B cell (primary cell): ENCODE measurements at regions not wholly inside any gene's neighbourhood (a gene's known extent, or its start where the extent isn't known, plus 50 kb on each side); places are given as distances from the start of the nearest gene placed in this dataset.

ENCODE experiments used
- EZH2 ChIP-seq: IDR thresholded peaks from 2 replicates; pipeline ENCODE4 v1.6.1; 2012; ENCODE audit warnings: borderline replicate concordance, low read depth, mild to moderate bottlenecking, moderate library complexity, low read length; ENCODE audit not compliant: insufficient read depth, poor library complexity, severe bottlenecking
- TF ChIP-seq, protein P1 (sequence below): fragments of 200-600 bp; IDR thresholded peaks from one replicate; pipeline ENCODE4 v1.8.0; 2022; ENCODE audit warnings: antibody characterized with exemption, mild to moderate bottlenecking

DNA sequence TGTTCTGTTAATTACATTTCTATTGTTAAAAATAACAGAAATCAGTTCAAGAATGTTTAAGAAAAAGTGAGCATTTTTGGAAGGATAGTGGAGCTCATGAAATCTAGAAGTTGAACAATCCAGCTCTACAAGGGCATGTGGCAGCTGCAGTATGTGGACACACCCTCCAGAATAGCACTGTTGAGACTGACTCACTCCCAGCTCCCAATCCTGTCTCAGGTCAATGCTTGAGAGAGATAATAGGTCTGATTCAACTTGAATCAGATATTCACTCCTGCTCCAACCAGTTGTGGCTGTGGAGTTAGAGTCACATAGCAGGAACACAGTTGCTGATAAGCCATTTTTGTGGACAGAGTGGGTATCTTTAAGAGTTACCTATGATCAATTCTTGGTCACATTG is 113.0 kb upstream of the NTF3 start:
- TF ChIP-seq, protein P1, sequence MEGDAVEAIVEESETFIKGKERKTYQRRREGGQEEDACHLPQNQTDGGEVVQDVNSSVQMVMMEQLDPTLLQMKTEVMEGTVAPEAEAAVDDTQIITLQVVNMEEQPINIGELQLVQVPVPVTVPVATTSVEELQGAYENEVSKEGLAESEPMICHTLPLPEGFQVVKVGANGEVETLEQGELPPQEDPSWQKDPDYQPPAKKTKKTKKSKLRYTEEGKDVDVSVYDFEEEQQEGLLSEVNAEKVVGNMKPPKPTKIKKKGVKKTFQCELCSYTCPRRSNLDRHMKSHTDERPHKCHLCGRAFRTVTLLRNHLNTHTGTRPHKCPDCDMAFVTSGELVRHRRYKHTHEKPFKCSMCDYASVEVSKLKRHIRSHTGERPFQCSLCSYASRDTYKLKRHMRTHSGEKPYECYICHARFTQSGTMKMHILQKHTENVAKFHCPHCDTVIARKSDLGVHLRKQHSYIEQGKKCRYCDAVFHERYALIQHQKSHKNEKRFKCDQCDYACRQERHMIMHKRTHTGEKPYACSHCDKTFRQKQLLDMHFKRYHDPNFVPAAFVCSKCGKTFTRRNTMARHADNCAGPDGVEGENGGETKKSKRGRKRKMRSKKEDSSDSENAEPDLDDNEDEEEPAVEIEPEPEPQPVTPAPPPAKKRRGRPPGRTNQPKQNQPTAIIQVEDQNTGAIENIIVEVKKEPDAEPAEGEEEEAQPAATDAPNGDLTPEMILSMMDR = no peak
- TF ChIP-seq EZH2 = no peak
